ENCODE measurements at regions not wholly inside any gene's neighbourhood (a gene's known extent, or its start where the extent isn't known, plus 50 kb on each side); places are given as distances from the start of the nearest gene placed in this dataset.

DNA sequence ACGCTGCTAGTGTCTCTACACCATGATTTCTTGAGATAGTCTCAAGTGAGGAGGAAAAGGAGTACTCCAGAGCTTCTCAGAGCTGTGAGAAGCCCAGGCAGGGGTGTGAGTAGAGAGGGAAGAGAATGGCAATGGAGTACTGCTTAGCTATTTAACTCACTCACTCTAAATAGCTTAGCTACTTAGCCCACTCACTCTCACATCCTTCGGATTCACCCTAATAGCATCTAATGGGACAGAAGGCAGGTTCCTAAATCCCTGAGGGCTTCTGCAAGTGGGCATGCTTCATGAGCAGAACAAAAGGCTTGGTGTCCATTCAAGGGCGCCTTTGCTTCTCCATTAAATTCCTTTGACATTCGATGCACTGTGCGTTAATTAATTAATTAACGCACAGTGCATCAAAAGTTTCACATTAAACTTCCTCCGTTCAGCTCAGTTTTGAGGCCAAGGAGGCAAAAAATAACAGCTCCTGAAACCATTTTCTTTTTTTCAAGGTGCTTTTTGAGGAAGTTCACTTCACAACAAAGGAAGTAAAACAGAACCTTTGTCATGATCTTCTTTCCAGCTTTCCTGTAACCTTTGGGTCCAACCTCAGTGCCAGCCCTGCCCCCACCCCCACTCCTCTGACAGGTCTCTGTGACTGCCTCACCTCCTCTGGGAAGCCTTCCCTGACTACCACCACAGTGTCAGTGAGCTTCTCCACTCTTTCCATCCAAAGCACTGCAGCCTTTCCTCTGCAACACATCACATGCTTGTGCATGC lies 294.0 kb downstream of the SEC61B start:
- DNase-seq (ENCODE audit: low spot score) (no peak), FAIRE-seq (no peak)

DNA sequence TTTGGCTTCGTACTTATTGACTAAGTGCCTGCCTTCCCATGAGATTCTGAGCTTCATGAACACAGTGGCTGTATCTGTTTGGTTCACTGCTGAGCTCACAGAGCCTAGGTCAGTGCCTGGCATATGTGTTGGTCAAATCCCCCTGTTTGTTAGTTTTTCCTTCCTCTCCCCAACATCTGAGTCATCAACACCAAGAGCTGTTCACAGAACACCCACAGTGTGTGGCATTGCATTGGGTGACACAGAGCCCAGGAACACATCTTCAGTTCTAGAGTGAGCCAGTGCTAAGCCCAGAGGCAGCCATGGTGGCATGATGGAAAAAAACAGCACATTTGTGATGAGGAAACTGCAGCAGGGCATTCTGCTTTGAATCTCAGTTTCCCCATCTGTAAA lies 294.6 kb downstream of the SEC61B start:
- DNase-seq (ENCODE audit: low spot score) (no peak), FAIRE-seq (no peak)

DNA sequence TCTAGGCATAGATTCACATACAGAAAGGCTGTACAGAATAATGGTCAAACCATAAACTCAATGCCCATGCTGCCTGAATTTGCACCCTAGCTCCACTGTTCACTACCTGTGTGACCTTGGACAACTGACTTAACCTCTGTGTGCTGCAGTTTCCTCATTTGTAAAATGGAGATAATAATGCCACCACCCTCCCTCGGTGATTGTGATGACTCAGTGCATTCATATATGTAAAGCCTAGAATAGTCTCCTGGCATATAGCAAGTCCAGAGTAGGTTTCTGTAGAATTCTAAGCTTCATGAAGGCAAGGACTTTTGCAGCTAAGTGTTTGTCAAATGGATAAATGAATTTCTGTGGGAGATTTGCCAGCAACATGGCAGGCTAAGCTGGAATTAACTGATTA lies 297.8 kb upstream of the NR4A3 start:
- DNase-seq (ENCODE audit: low spot score) (no peak), FAIRE-seq (no peak)

DNA sequence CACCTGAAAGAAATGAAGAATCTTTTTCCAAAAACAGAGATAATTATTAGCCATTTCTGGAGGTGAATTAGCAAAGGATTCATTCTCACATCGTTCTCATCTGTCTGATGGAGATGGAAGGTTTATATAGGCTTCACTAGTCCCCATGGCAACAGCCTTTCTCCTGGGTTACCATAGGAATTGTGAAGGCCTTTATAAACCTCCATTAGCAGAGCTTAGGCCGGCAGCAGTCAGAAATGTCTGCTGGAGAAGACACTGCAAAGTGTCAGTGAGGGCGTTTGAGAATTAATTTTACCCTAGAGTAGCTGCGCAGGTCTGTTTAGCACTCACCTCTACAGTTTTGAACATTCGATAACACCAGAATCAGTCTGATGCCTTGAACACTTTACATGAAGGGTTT lies 290.4 kb upstream of the NR4A3 start:
- FAIRE-seq (no peak), DNase-seq (ENCODE audit: low spot score) (no peak)

DNA sequence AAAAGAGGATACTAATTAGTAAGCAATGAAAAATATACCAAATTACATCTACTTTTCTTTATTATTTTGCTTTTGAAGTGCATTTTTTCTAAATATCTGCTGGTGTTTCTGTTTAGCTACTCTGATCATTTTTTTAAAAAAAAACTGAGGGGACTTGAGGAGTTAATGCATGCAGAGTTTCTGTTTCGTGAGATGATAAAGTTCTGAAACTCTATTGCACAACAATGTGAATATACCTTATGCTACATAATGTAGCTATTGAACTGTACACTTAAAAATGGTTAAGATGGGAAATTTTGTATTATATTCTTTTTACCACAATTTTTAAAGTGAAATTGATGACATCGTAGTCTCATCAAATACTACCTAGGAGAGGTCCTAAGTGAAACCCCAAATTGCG lies 288.3 kb upstream of the NR4A3 start:
- no peak for FAIRE-seq
- DNase-seq (ENCODE audit: low spot score): no peak

DNA sequence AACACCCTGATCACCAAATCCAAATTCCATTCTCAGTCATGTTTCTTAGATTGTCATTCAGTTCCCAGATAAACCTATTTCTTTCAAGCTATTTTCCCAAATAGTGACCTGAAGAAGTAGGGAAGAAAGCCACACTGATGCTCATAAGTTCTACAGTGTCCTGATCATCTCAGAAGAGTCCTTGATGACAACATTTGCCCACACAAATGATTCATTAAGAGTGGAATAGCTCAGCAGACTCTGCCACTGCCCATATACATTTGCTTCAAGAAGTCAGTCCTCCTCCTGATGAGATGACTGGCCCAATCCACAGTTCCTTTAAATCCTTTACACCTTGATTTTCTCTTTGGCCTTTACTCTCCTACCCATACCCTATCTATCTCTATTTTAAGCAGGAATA lies 283.7 kb upstream of the NR4A3 start:
- FAIRE-seq (no peak), DNase-seq (ENCODE audit: low spot score) (no peak)

DNA sequence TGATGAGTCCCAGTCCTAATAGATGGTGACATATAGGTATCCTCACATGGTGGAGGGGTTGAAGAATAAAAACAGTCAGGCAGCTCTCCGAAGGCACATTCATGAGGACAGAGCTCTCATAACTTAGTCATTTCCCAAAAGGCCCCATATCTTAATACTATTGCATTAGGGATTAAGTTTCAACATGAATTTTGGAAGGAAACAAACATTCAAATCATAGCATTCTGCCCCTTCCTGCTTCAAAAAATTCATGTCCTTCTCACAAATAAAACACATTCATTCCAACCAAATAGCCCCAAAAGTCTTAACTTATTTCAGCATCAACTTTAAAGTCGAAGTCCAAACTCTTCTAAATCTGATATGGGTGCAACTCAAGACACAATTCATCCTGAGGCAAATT lies 277.2 kb upstream of the NR4A3 start:
- no peak for FAIRE-seq
- no peak for DNase-seq (ENCODE audit: low spot score)

DNA sequence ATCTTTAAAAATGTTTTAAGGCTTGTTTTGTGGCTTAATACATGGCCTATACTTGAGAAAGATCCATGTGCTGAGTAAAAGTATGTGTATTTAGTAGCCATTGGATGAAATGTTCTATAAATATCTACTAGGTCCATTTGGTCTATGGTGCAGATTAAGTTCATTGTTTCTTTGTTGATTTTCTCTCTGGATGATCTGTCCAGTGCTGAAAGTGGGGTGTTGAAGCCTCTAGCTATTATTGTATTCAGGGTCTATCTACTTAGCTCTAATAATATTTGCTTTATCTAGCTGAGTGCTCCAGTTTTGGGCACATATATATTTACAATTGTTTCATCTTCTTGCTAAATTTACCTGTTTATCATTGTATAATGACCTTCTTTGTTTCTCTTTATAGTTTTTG lies 272.2 kb upstream of the NR4A3 start:
- no peak for FAIRE-seq

DNA sequence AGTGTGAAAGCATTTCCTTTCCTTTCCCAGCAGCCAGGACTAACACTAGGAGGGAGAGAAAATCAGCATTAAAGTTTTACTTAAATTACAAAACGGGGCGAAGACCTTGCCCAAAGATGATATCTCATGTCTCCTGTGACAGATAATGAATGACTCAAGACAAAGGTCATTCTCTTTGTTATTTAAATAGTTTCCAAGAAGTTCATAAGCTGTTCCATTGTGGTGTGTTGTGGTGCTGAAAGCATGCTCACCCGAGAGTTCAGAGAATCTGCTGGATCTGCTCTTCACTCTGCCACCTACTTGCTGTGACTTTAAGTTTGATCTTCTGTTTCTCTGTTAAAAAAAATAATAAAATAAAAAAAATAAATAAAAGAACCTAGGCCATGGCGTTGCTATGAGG lies 265.9 kb upstream of the NR4A3 start:
- FAIRE-seq (no peak), DNase-seq (ENCODE audit: low spot score) (no peak)

More for the DNA sequence above, 272.2 kb upstream of the NR4A3 start:
- no peak for DNase-seq (ENCODE audit: low spot score)

DNA sequence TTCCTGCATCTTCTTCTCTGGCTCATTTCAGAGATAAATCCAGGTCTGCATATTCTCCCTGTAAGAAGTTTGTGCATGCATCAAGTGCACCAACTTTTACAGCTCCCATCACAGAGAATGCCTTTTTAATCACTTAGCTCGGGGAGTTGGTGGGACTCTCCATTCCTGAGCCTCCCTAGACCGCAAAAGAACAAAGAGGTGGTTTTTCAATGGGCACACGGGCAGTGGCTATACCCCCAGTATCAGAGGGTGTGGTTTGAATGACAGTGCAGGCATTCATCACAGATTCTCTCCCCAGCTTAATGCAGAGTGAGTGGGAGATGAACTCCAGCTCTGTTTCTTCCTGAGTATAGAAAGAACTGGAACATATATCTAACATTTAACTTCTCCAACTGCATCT lies 264.7 kb upstream of the NR4A3 start:
- DNase-seq (ENCODE audit: low spot score): peak; percentile 22
- FAIRE-seq: no peak

DNA sequence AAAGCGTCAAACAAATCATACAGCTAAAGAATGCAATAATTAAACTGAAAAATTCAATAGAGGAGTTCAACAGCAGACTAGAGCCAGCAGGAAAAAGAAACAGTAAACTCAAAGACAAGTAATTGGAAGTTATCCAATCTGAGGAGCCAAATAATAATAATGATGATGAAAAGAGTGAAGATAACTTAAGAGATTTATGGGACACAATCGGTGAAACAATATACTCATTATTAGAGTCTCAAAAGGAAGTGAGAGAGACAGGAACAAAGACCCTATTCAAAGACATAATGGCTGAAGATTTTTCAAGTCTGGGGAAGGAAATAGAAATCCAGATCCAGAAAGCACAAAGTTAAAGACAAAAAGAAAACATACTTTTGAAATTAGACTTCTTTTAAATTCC lies 263.9 kb upstream of the NR4A3 start:
- FAIRE-seq: no peak
- no peak for DNase-seq (ENCODE audit: low spot score)

DNA sequence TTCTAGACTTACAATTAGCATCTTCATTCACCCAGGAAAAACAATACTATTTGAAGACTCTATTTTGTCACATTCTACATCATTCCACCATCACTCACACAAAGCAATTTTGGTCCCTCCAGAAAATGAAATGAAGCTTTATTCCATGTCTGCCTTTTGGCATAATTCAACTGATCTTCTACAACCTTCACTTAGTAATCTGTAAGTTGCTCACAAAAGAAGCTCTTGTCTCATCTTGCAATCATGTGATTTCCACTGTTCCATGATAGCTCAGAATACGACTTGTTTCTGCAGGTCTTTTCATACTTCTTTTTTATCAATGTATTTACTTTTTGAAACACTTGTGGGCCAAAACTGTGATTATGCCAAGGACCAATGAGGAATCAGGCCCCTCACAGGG lies 261.9 kb upstream of the NR4A3 start:
- DNase-seq (ENCODE audit: low spot score): no peak

DNA sequence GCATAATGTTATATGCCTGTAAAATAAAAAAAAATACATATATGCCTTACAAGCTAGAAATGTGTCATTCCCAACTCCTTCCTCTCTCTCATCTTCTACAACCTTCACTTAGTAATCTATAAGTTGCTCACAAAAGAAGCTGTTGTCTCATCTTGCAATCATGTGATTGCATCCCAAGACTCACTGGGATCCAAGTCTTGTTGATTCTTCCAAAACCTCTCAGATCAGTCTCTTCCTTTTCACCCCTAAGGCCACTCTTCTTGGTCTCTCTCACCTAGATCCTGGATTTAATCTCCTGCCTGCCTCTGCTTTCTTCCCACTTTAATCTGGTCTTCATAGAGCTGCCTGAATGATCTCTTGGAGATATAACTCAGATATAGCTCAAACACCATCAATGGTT lies 261.1 kb upstream of the NR4A3 start:
- FAIRE-seq (no peak), DNase-seq (ENCODE audit: low spot score) (no peak)

More for the DNA sequence above, 261.9 kb upstream of the NR4A3 start:
- no peak for FAIRE-seq

DNA sequence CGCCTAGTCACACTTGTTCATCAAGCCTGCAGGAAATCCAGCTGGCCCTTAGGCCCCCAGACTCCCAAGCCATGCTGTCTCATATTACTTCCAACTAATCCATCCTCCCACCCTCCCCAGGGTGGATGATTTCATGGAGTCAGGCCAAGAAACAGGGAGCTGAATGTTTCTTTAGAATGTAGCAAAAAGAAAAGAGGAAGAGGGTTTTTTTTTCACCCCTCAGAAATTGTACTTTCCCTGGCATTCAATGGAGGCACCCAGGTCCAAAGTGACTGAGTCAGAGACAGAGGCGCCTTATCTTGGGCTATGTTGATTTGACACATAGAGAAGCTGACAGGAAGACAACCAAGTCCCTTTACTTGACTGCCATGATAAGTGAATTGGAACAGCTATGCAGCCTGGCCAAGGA lies 260.2 kb upstream of the NR4A3 start:
- FAIRE-seq: no peak
- no peak for DNase-seq (ENCODE audit: low spot score)

DNA sequence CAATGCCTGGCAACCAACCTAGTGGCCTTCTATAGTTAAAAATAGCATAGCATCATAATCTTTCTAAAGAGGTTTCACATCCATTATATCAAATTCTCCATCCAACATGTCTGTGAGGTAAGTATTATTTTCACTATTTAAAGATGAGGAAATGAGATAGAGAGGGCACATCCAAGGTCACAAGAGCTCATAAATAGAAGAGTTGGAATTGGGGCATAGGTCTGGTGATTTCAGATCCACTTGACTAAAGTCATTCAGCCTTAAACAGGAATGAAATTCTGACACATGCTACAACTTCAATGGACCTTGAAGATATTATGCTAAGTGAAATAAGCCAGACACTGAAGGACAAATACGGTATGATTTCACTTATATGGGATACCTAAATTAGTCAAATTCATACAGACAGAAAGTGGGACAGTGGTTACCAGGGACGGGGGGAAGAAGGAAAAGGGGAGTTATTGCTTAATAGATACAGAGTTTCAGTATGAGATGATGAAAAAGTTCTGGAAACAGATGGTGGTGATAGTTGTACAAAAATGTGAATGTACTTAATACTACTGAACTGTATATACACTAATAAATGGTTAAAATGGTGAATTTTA lies 259.6 kb upstream of the NR4A3 start:
- DNase-seq (ENCODE audit: low spot score): no peak
- FAIRE-seq: no peak

DNA sequence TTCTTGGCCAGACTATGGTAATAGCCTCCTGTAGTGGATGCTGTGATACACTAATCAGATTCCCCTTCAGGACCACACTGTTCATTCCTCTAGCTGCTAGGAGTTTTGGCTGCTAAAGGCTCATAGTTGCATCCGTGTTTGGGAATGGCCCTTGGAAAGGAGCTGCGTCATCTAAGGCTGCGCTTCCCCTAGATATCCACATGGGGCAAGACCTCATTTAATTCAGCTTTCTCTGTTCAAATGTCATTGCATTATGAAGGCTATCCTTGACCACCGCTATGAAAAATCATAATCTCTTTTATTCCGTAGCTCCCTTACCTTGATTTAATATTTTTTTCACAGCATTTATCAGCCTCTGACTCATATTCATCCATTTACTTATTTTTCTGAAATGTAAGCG lies 258.3 kb upstream of the NR4A3 start:
- no peak for DNase-seq (ENCODE audit: low spot score)
- FAIRE-seq: no peak

DNA sequence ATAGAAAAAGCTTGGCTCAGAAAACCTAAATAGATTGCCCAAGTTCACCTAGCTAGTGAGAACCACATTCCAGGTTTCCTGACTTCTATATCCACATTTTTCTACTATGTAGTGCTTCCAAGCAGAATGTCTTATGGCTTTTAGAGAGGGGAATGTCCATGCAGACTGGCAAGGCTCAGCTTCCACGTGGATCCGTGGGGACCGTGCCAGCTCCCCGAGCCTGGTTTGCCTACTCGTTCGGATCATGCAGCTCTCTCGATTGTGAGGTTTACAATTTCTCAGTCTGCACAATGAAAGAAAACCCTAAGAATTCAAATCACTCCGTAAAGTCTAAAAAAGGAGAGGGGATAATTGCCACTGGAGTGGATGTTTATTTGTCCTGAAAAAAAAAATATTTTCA lies 256.5 kb upstream of the NR4A3 start:
- FAIRE-seq (no peak), DNase-seq (ENCODE audit: low spot score) (no peak)

DNA sequence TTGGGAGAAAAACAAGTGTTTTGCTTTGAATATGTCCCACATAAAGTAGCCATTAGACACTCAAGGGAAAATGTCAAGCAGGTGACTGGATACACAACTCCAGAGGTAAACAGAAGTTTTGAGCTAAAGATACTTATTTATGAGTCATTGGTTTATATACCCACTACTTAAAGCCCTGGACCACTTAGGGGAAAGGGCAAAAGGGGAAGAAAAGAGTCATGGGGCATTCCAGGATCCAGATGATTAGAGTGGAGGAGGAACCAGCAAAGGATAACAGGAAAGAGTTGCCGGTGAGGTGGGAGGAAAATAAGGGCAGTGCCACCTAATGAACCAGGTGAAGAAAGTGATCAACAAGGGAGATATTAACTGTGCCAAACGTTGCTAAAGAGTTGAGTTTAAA lies 254.2 kb upstream of the NR4A3 start:
- FAIRE-seq: no peak
- no peak for DNase-seq (ENCODE audit: low spot score)

DNA sequence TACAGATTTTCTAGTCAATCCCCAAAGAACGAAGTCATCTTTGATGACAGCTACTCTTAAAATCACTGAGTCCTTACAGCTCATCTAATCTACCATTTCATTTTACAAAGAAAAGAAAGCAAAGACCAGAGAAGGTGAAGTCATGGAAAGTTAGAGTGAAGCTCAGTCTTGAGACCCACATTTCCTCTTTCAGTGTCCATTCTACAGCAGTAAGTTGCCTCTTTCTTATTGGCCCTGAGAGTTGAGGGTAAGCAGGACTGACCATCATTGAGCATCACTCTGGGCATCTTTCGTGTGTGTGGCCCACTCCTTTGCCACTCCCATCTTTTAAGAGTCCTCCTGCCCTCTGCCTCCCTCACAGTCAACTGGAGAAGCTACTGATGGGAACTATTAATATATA lies 251.8 kb upstream of the NR4A3 start:
- DNase-seq (ENCODE audit: low spot score): no peak
- no peak for FAIRE-seq

DNA sequence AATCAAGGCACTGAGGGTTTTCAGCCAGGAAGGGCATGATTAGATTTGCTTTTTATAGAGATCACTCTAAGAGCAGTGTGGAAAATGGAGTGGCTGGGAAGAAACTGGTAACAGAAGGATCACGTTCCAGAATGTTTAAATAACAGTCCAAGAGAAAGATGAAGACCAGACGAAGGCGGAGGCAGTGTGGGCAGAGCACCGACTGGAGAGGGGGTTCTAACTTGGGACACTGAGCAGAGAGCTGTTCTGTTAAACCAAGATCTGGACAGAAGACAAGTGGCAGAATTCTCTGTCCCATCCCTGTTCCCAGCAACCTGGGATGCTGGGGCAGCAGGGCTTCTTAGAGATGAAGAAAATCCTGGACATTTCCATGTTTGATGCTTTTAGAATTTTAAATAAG lies 249.1 kb upstream of the NR4A3 start:
- DNase-seq (ENCODE audit: low spot score): no peak
- no peak for FAIRE-seq

DNA sequence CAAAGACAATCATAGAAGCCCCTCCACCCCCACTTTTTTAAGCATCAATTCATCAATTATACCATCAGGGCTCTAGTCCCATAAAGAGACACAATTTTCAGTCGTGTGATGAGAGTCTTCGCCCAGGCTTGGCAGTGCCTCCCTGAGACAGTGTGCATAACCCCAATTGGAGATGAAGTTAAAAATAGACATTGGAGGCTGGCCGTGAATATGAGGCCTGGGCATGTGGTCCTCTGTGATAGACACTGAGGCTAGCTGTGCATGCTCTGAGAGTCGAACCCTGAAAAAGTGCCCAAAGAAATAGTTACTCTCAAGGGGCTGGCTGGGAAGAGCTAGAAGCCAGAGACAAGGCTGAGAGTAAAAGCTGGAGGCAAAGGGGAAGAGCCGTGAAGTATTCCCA lies 248.6 kb upstream of the NR4A3 start:
- DNase-seq (ENCODE audit: low spot score) (no peak), FAIRE-seq (no peak)

DNA sequence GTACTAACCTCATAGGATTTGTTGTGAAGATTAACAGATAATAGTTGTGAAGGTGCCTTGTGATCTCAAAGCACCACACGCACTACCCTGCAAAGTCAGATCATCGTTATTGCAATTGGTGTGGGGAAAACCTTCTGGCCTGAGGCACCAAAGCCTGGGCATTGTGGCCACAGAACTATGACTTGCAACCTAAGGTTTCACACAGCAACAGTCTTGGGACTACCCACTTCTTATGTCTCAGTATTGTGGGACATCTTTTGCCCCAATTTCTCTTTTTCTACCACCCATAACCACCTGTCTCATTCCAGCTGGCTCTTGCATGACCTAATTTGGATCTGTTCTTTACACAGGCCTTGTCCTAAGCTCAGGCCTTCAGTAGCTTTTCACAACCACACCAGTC lies 247.8 kb upstream of the NR4A3 start:
- FAIRE-seq (no peak), DNase-seq (ENCODE audit: low spot score) (no peak)

DNA sequence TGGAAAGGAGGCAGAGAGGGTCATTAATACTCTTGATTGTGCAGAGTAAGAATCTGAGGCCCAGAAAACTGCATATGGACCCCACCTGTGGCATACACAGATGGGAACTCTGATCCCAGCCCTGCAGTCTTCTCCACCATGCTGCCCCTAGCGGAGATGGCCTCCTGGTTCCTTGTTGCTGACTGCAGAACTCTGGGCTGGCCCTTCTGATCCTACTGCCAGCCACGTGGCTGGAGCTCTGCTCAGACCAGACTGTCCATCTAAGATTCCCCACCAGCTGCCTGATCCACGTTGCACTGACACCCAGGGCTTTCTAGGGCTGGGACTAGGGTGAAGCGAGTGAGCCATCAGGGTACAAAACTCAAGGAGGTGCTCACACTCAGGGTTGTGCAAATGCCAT lies 245.7 kb upstream of the NR4A3 start:
- DNase-seq (ENCODE audit: low spot score) (no peak), FAIRE-seq (no peak)

DNA sequence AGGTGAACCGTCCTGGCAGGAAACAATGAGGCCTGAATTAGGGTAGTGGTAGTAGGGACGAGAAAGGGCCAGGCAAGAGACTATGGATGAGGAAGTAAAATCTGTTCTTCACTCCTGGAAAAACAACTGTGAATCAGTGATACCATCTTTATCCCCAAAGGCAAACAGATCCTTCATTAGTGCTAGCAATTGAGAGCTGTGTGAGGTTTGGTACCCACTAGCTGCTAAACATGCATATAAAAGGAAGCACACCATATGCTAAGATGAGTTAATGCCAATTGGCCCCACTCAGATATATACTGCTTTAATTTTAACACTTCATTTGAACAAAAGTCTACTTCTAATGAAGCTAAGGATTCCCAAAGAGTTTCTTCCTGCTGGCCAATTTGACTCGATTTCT lies 244.8 kb upstream of the NR4A3 start:
- FAIRE-seq: no peak

More for the DNA sequence above, 244.8 kb upstream of the NR4A3 start:
- no peak for DNase-seq (ENCODE audit: low spot score)

Measured in urothelium cell line (cell line).